MM.1S (cell line): ENCODE measurements at regions not wholly inside any gene's neighbourhood (a gene's known extent, or its start where the extent isn't known, plus 50 kb on each side); places are given as distances from the start of the nearest gene placed in this dataset.

ENCODE experiments used
- DNase-seq: peaks from one replicate; pipeline ENCODE4 v3.0.0-alpha.2; 2015
- H2AFZ ChIP-seq: fragments of 300-600 bp; sonication (generic); 2 replicates; pipeline ENCODE4 v1.6.0; 2016; ENCODE audit warnings: antibody characterized with exemption, low read length
- H3F3A ChIP-seq: fragments of 300-600 bp; sonication (generic); 2 replicates; pipeline ENCODE4 v1.6.1; 2016; ENCODE audit warnings: mild to moderate bottlenecking, antibody characterized with exemption, low read length, moderate library complexity, mixed read lengths; ENCODE audit not compliant: insufficient read depth
- H3K27ac ChIP-seq: fragments of 300-600 bp; sonication (generic); 2 replicates; pipeline ENCODE4 v1.5.1; 2016; ENCODE audit warnings: mild to moderate bottlenecking, low read length
- H3K27me3 ChIP-seq: fragments of 300-600 bp; sonication (generic); replicated peaks from 2 replicates; pipeline ENCODE4 v1.6.0; 2016; ENCODE audit warnings: low read length; ENCODE audit not compliant: insufficient read depth
- H3K36me3 ChIP-seq: fragments of 300-600 bp; sonication (generic); replicated peaks from 2 replicates; pipeline ENCODE4 v1.6.1; 2016; ENCODE audit warnings: mild to moderate bottlenecking, low read length, mixed read lengths; ENCODE audit not compliant: insufficient read depth
- H3K4me1 ChIP-seq: fragments of 300-600 bp; sonication (generic); 2 replicates; pipeline ENCODE4 v1.6.1; 2016; ENCODE audit warnings: low read length, mixed read lengths
- H3K4me2 ChIP-seq: fragments of 300-600 bp; sonication (generic); 2 replicates; pipeline ENCODE4 v1.6.0; 2016; ENCODE audit warnings: low read depth, low read length
- H3K4me3 ChIP-seq: fragments of 300-600 bp; sonication (generic); 2 replicates; pipeline ENCODE4 v1.5.1; 2016; ENCODE audit warnings: low read length, mixed read lengths
- H3K79me2 ChIP-seq: fragments of 300-600 bp; sonication (generic); 2 replicates; pipeline ENCODE4 v1.6.1; 2016; ENCODE audit warnings: mixed run types, low read length, mixed read lengths
- H3K9ac ChIP-seq: fragments of 300-600 bp; sonication (generic); 2 replicates; pipeline ENCODE4 v1.6.1; 2016; ENCODE audit warnings: low read length, mixed read lengths
- H3K9me2 ChIP-seq: fragments of 300-600 bp; sonication (generic); replicated peaks from 2 replicates; pipeline ENCODE4 v1.6.1; 2016; ENCODE audit warnings: mild to moderate bottlenecking, low read length, mixed read lengths; ENCODE audit not compliant: insufficient read depth
- H3K9me3 ChIP-seq: fragments of 300-600 bp; sonication (generic); replicated peaks from 2 replicates; pipeline ENCODE4 v1.6.1; 2016; ENCODE audit warnings: mild to moderate bottlenecking, low read length, mixed read lengths; ENCODE audit not compliant: insufficient read depth
- H4K20me1 ChIP-seq: fragments of 300-600 bp; sonication (generic); 2 replicates; pipeline ENCODE4 v1.6.1; 2016; ENCODE audit warnings: mild to moderate bottlenecking, low read length, moderate library complexity, mixed read lengths; ENCODE audit not compliant: insufficient read depth
- CTCF ChIP-seq: fragments of 300-600 bp; sonication (generic); IDR thresholded peaks from 2 replicates; pipeline ENCODE4 v1.5.1; 2016; ENCODE audit warnings: antibody characterized with exemption, low read length, mixed read lengths
- EZH2 ChIP-seq: fragments of 300-600 bp; sonication (generic); optimal IDR thresholded peaks from 2 replicates; pipeline ENCODE3; 2017; ENCODE audit warnings: low read depth, mild to moderate bottlenecking, antibody characterized with exemption, low read length, mixed read lengths
- EZH2phosphoT487 ChIP-seq: fragments of 300-600 bp; sonication (generic); IDR thresholded peaks from 2 replicates; pipeline ENCODE4 v1.6.1; 2018; ENCODE audit warnings: antibody characterized with exemption, low read length

GRCh38 chr12:33267641-33268040, 172.0 kb downstream of the SYT10 start:
- H3K36me3 ChIP-seq: no peaks in the 10 kb centered on the region
- no peaks in the 10 kb centered on the region for H3K27me3 ChIP-seq
- H3K9me2 ChIP-seq: no peaks in the 10 kb centered on the region
- DNase-seq: no peak
- H2AFZ ChIP-seq: no peak overlapping the region
- H3K9ac ChIP-seq: no peak overlapping the region
- 0 out of 2 replicates have a peak, but pooled peaks cover 9% of the 10 kb centered on the region for H3K4me1 ChIP-seq
- H4K20me1 ChIP-seq: no peaks in the 10 kb centered on the region
- no peak overlapping the region for H3K4me2 ChIP-seq
- peaks cover 5% of the 10 kb centered on the region; the same call in 1 of the 2 replicates for H3F3A ChIP-seq
- no peaks in the 10 kb centered on the region for H3K79me2 ChIP-seq
- no peak overlapping the region for H3K27ac ChIP-seq
- H3K9me3 ChIP-seq: no peaks in the 10 kb centered on the region
- TF ChIP-seq EZH2phosphoT487: no peak
- TF ChIP-seq CTCF: no peak
- TF ChIP-seq EZH2: no peak
- H3K4me3 ChIP-seq: no peak overlapping the region

DNA sequence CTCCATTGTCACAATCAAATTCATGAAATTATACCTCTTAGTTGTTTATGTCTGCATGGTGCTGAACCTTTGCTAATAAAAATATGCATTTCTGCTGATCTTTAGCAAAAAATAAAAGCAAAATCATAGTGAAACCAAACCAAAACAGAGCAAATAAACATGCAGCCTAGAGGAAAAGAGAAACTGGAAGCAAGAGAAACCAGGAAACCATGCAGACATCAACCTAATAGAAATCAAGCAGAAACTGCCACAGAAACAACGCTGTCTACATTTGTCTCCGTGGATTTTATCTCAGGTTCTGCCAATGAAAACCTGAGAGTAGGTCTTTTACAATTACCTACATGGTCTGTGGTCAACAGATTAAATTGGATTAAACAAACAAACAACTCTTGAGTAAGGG, 173.7 kb downstream of the SYT10 start:
- Histone ChIP-seq H3K9me2 (no peaks in the 10 kb centered on the region), H3K4me1 (0 out of 2 replicates have a peak, but pooled peaks cover 9% of the 10 kb centered on the region), H3K9ac (peak overlapping the region; percentile 35; the same call in 1 of the 2 replicates), H3K79me2 (no peaks in the 10 kb centered on the region), H3K4me3 (peak overlapping the region; percentile 37), H3K4me2 (peak overlapping the region; percentile 75), H3K36me3 (no peaks in the 10 kb centered on the region), H2AFZ (peak overlapping the region; percentile 80), H4K20me1 (no peaks in the 10 kb centered on the region), H3K27me3 (no peaks in the 10 kb centered on the region), H3F3A (peaks cover 5% of the 10 kb centered on the region; the same call in 1 of the 2 replicates), H3K9me3 (no peaks in the 10 kb centered on the region), H3K27ac (peak overlapping the region; percentile 44; the same call in 1 of the 2 replicates)
- peak; percentile 57 for DNase-seq
- no peak for TF ChIP-seq CTCF
- no peak for TF ChIP-seq EZH2phosphoT487
- no peak for TF ChIP-seq EZH2

DNA sequence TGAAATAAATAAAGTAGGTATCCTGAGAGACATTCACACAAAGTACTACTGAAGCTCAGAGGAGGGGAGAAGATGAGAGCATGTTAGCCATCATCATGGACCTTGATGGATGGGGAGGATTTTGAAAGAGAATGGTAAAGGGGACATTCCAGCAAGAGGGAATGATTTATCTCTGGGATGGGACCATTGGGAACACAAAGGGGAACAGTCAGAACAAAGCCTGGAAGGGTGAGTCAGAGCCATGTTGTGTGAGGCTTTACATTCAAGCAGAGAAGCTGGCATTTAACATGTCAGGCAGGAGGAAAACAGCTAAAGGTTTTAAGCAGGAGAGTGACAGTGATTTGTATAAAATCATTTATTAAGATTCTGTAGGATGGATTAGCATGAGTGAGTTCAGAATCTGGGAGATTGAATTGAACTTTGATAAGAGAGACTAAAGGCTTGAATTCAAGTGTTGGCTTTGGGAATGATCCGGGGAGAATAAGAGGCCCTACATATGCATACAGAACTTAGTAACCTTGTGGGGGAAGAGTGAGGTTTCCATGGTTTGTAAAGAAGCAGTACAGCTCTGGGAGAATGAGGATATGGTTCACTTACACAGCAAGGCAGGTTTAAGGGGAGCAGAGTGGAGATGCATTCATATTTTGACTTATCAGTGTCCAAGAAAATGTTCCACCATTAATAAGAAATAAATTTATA, 174.4 kb downstream of the SYT10 start:
- 0 out of 2 replicates have a peak, but pooled peaks cover 9% of the 10 kb centered on the region for H3K4me1 ChIP-seq
- H3F3A ChIP-seq: peaks cover 5% of the 10 kb centered on the region; the same call in 1 of the 2 replicates
- H3K9me2 ChIP-seq: no peaks in the 10 kb centered on the region
- H3K27ac ChIP-seq: no peak overlapping the region
- no peaks in the 10 kb centered on the region for H3K79me2 ChIP-seq
- TF ChIP-seq EZH2 (no peak), CTCF (no peak), EZH2phosphoT487 (no peak)
- H2AFZ ChIP-seq: peak overlapping the region; percentile 80; the same call in 1 of the 2 replicates
- H3K27me3 ChIP-seq: no peaks in the 10 kb centered on the region
- H3K9me3 ChIP-seq: no peaks in the 10 kb centered on the region
- H3K4me3 ChIP-seq: peak overlapping the region; percentile 37; the same call in 1 of the 2 replicates
- no peaks in the 10 kb centered on the region for H4K20me1 ChIP-seq
- H3K9ac ChIP-seq: no peak overlapping the region
- no peaks in the 10 kb centered on the region for H3K36me3 ChIP-seq
- no peak for DNase-seq
- peak overlapping the region; percentile 75 for H3K4me2 ChIP-seq
